Neural progenitor cell (in vitro differentiated cells): ENCODE measurements at regions not wholly inside any gene's neighbourhood (a gene's known extent, or its start where the extent isn't known, plus 50 kb on each side); places are given as distances from the start of the nearest gene placed in this dataset.

Source experiments
- DNase-seq: peaks from one replicate; pipeline ENCODE4 v3.0.0-alpha.2; 2016; ENCODE audit warnings: low spot score
- H2AFZ ChIP-seq: fragments of 200-600 bp; sonication (generic); replicated peaks from 2 replicates; pipeline ENCODE4 v1.6.1; 2016; ENCODE audit warnings: antibody characterized with exemption
- H3F3A ChIP-seq: fragments of 200-600 bp; sonication (generic); 2 replicates; pipeline ENCODE4 v1.6.1; 2016; ENCODE audit warnings: antibody characterized with exemption, low read depth
- H3K27ac ChIP-seq: fragments of 200-600 bp; sonication (generic); 2 replicates; pipeline ENCODE4 v1.5.1; 2016; ENCODE audit warnings: mild to moderate bottlenecking
- H3K27me3 ChIP-seq: fragments of 200-600 bp; sonication (generic); 2 replicates; pipeline ENCODE4 v1.6.1; 2016; ENCODE audit warnings: mild to moderate bottlenecking, moderate library complexity
- H3K36me3 ChIP-seq: fragments of 200-600 bp; sonication (generic); 2 replicates; pipeline ENCODE4 v1.5.1; 2016
- H3K4me1 ChIP-seq: fragments of 200-600 bp; sonication (generic); 2 replicates; pipeline ENCODE4 v1.6.1; 2016; ENCODE audit warnings: mixed run types
- H3K4me2 ChIP-seq: fragments of 200-600 bp; sonication (generic); 2 replicates; pipeline ENCODE4 v1.6.1; 2016
- H3K4me3 ChIP-seq: fragments of 200-600 bp; sonication (generic); 2 replicates; pipeline ENCODE4 v1.5.1; 2016
- H3K79me2 ChIP-seq: fragments of 200-600 bp; sonication (generic); 2 replicates; pipeline ENCODE4 v1.6.1; 2016; ENCODE audit warnings: low read depth
- H3K9ac ChIP-seq: fragments of 200-600 bp; sonication (generic); 2 replicates; pipeline ENCODE4 v1.6.1; 2016
- H3K9me3 ChIP-seq: fragments of 200-600 bp; sonication (generic); 2 replicates; pipeline ENCODE4 v1.5.1; 2016; ENCODE audit warnings: low read depth
- H4K20me1 ChIP-seq: fragments of 200-600 bp; sonication (generic); 2 replicates; pipeline ENCODE4 v1.6.1; 2016; ENCODE audit warnings: low read depth
- H3K27ac Mint-ChIP-seq: 3 replicates; pipeline ENCODE4 v1.8.0; 2021; ENCODE audit warnings: mixed read lengths
- H3K27me3 Mint-ChIP-seq: 2 replicates; pipeline ENCODE4 v1.8.0; 2022; ENCODE audit warnings: low read depth, mild to moderate bottlenecking, inconsistent platforms, moderate library complexity, mixed read lengths; ENCODE audit not compliant: insufficient read depth
- H3K36me3 Mint-ChIP-seq: 3 replicates; pipeline ENCODE4 v1.8.0; 2021; ENCODE audit warnings: mixed read lengths
- H3K4me1 Mint-ChIP-seq: 3 replicates; pipeline ENCODE4 v1.8.0; 2021; ENCODE audit warnings: mixed read lengths
- H3K4me3 Mint-ChIP-seq: 3 replicates; pipeline ENCODE4 v1.8.0; 2021; ENCODE audit warnings: mild to moderate bottlenecking, moderate library complexity, mixed read lengths
- H3K9me3 Mint-ChIP-seq: 3 replicates; pipeline ENCODE4 v1.8.0; 2020; ENCODE audit warnings: mixed read lengths
- CTCF ChIP-seq: fragments of 200-600 bp; sonication (generic); IDR thresholded peaks from 2 replicates; pipeline ENCODE4 v1.5.1; 2017; ENCODE audit warnings: antibody characterized with exemption, mild to moderate bottlenecking
- EZH2 ChIP-seq: fragments of 200-600 bp; sonication (generic); IDR thresholded peaks from 2 replicates; pipeline ENCODE4 v1.6.1; 2017; ENCODE audit warnings: antibody characterized with exemption, mild to moderate bottlenecking, moderate library complexity
- EZH2phosphoT487 ChIP-seq: fragments of 200-600 bp; sonication (generic); IDR thresholded peaks from 2 replicates; pipeline ENCODE4 v1.6.1; 2017; ENCODE audit warnings: antibody characterized with exemption

DNA sequence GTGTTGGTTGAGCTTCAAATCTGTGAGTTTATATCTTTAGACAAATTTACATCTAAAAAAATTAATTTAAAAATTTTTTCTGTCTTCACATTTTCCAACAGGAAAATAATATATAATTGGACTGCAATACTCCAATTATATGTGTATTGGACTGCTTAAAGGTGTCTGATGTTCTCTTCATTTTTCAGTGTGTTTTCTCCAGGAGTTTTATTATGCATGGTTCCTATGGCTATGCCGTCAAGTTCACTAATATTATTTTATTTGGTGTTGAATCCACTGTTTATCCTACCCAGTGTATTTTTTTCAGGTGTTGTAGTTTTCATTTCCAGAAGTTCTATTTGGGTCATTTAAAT lies 62.1 kb upstream of the CTLA4 start:
- Histone ChIP-seq H3F3A (peaks cover 7% of the 10 kb centered on the region), H3K4me2 (no peak overlapping the region), H3K36me3 (no peaks in the 10 kb centered on the region), H2AFZ (no peak overlapping the region), H3K4me3 (no peak overlapping the region), H3K27me3 (no peaks in the 10 kb centered on the region), H3K9ac (no peak overlapping the region), H4K20me1 (no peaks in the 10 kb centered on the region), H3K27ac (no peak overlapping the region), H3K4me1 (peaks cover 24% of the 10 kb centered on the region), H3K9me3 (no peaks in the 10 kb centered on the region), H3K79me2 (no peaks in the 10 kb centered on the region)
- H3K36me3 Mint-ChIP-seq = peaks cover 14% of the 10 kb centered on the region
- H3K9me3 Mint-ChIP-seq = peaks cover 36% of the 10 kb centered on the region
- H3K27me3 Mint-ChIP-seq = peaks cover 4% of the 10 kb centered on the region
- H3K27ac Mint-ChIP-seq = no peak overlapping the region
- TF ChIP-seq EZH2 (no peak), EZH2phosphoT487 (no peak), CTCF (no peak)
- no peak for DNase-seq
- H3K4me1 Mint-ChIP-seq = peaks cover 42% of the 10 kb centered on the region
- H3K4me3 Mint-ChIP-seq = peak overlapping the region; percentile 33

- Histone ChIP-seq H3K4me3 (no peak overlapping the region), H2AFZ (no peak overlapping the region), H3K9me3 (no peaks in the 10 kb centered on the region), H3K27ac (no peak overlapping the region), H3K4me1 (peaks cover 24% of the 10 kb centered on the region), H3K4me2 (no peak overlapping the region), H4K20me1 (no peaks in the 10 kb centered on the region), H3K27me3 (no peaks in the 10 kb centered on the region), H3K79me2 (no peaks in the 10 kb centered on the region), H3F3A (peaks cover 7% of the 10 kb centered on the region), H3K36me3 (no peaks in the 10 kb centered on the region), H3K9ac (no peak overlapping the region)
- Mint-ChIP-seq H3K4me3 (no peak overlapping the region), H3K27ac (peak overlapping the region; percentile 95), H3K4me1 (peaks cover 46% of the 10 kb centered on the region), H3K9me3 (peaks cover 26% of the 10 kb centered on the region), H3K36me3 (peaks cover 10% of the 10 kb centered on the region), H3K27me3 (peaks cover 4% of the 10 kb centered on the region)
- no peak for DNase-seq
- no peak for TF ChIP-seq EZH2
- no peak for TF ChIP-seq EZH2phosphoT487
- TF ChIP-seq CTCF = no peak
Observed at GRCh38 chr2:203806761-203807160, 60.8 kb upstream of the CTLA4 start.

DNA sequence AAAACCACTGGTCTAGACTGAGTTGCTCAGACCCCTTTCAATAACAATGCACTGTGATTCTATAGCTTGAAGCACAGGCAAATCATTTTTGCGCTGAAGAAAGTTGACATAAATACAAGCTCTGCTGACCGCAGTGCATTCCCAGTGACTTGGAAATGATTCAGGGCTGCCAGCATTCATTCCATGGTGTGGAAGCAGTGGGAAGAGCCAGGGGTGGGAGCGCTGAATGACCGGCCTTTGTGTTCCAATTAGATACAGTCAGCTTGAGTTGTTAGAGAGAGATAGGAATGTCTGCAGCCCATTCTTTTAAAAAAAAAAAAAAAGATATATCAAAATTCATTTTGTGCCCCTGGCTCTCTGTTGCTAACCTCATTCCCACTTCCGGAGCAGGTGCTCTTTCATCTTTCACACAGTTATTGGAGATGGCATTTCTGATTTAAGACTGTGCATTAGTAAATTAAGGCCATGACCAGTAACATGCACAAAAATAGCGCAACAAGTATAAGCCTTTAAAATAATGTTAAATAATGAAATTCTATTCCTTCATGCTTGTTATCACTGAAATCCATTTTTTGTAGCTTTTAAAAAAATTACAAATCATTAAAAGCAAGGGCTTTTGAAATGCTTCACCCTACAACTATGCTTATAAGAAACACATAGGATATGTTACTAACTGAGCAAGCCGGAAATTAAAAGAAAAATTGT lies 59.4 kb upstream of the CTLA4 start:
- TF ChIP-seq EZH2 = no peak
- TF ChIP-seq CTCF = no peak
- no peak for TF ChIP-seq EZH2phosphoT487
- peaks cover 24% of the 10 kb centered on the region for H3K9me3 Mint-ChIP-seq
- H3K36me3 ChIP-seq = no peaks in the 10 kb centered on the region
- DNase-seq = peak; percentile 90
- peaks cover 7% of the 10 kb centered on the region for H3F3A ChIP-seq
- H3K36me3 Mint-ChIP-seq = peaks cover 8% of the 10 kb centered on the region
- H3K4me1 Mint-ChIP-seq = peaks cover 48% of the 10 kb centered on the region
- peak overlapping the region; percentile 50 for H3K4me3 Mint-ChIP-seq
- H3K27ac Mint-ChIP-seq = peak overlapping the region; percentile 97
- H3K9me3 ChIP-seq = no peaks in the 10 kb centered on the region
- H3K9ac ChIP-seq = no peak overlapping the region
- no peak overlapping the region for H2AFZ ChIP-seq
- H3K27me3 Mint-ChIP-seq = peaks cover 4% of the 10 kb centered on the region
- no peaks in the 10 kb centered on the region for H3K27me3 ChIP-seq
- peaks cover 24% of the 10 kb centered on the region for H3K4me1 ChIP-seq
- peak overlapping the region; percentile 28 for H3K4me3 ChIP-seq
- H3K27ac ChIP-seq = peak overlapping the region; percentile 48
- no peaks in the 10 kb centered on the region for H3K79me2 ChIP-seq
- H4K20me1 ChIP-seq = no peaks in the 10 kb centered on the region
- H3K4me2 ChIP-seq = peak overlapping the region; percentile 74
